HG02623 (cell line): ENCODE measurements at regions not wholly inside any gene's neighbourhood (a gene's known extent, or its start where the extent isn't known, plus 50 kb on each side); places are given as distances from the start of the nearest gene placed in this dataset.
"Not testable (repeated sequence)": the region's sequence is repeated elsewhere in the genome, so short reads cannot be mapped to it uniquely, and the experiment has no call there.

Experiments
- ATAC-seq: cut with Tn5 transposase; IDR thresholded peaks from one replicate; pipeline ENCODE4 v1.9.1; 2021; ENCODE audit warnings: moderate library complexity; ENCODE audit not compliant: unreplicated experiment

DNA sequence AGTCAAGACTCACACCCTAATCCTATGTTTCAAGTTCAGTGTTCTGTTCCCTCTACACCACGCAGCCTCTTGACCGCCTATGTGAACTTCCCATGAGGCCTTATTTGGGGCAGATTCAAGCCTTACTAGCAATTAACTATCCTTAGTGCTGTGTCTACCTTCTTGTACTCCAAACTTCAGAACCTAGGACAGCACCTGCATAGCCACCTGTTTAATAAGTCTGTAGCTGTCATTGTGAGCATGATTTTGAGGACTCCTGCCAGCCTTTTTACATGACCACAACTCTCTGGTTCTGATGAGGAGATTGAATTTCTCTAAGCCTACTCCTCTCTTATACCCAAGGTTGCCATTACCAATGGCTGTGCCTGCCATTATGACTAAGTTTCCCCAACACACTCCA is 50.8 kb upstream of the PCSK1 start:
- no peak for ATAC-seq

DNA sequence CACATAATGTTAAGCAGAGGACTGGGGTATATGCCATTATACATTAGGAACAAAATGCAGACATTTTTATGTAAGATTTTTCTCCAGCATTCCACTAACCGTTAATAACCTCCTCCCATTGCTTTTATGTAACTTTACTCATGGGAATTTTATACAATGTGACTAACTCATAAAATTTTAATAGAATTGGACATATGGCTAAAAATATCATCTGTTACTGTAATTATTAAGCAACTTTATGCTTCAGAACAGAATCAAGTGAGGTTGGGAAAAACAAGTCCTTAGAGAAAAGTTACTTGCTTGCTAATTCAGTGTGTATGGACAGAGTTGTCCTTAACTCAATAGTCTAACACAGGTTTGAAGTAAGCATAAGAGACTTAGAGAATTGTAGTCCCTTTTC is 54.8 kb upstream of the PCSK1 start:
- ATAC-seq: no peak

DNA sequence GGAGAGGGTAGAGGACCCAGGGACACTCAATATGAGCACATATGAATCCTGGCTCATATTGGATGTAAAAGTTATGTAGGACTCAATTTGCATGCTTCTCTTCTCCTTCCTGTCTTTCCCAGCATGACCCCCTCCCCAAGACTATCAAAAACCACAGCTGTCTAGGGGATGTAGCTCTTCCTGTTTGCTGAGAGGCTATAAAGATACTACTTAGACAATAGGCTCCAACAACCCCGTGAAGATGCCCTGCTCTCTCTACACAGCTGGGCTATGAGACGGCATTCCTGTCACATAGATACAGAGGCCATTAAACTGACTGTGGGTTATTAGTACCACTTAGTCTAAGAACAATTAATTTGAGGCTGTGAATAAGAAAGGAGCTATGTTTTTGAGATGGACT is 56.5 kb upstream of the PCSK1 start:
- ATAC-seq: no peak

DNA sequence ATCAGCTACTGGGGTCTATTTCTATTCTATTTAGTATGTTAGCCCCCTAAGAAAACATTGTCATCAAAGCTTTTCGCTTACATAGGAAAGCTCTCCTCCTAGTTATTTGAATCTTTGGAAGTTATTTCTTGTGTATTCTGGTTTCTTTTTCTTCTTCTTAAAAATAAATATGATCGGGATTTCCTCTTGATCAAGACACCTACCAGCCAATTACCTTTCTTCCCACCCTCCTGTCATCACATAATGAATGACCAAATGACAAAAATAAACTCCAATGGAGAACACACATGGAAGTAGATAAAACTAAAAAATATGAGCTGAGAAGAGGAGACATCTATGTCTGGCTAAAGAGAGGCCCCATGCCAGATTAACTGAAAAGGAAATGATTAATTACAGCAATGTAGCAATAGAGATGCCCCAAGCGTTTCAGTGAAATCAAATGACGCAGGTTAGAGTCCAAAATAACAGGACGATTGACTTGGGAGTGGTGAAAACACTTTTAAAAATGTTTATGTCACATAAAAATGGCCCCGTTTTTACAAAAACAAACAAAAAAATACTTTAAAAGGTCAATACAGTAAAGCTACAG is 59.5 kb upstream of the PCSK1 start:
- no peak for ATAC-seq

DNA sequence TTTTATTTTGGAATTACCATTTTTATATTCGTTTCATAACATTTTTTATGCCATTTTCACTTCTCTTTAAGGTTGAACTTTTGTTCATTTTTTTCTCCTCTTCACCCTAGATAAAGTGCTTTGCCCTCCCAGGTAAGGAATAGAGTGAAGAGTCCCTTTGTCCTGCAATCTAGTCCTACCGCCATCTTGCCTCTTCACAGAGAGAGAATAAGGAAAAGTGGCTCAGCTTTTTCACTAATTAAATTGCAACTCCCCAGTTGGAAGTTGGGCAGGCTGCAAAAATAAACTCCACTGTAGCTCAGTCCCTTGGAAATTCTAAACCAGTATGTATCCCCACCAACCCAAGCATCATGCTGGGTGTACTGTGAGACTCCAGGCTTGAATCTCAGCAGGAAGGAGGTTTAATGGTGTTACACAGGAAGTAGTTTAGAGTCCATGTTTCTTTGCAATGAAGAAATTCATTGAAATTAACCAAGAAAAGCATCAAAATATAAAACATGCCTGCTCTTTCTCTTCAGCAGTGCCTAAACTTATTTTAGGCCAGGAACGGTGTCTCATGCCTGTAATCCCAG is 60.3 kb upstream of the PCSK1 start:
- ATAC-seq: no peak

DNA sequence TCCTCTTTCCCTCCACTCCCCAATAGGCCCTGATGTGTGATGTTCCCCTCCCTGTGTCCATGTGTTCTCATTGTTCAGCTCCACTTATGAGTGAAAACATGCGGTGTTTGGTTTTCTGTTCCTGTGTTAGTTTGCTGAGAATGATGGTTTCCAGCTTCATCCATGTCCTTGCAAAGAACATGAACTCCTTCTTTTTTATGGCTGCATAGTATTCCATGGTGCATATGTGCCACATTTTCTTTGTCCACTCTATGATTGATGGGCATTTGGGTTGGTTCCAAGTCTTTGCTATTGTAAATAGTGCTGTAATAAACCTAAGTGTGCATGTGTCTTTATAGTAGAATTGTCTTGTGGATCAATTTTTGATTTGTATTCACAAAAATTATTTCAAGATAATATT is 62.4 kb upstream of the PCSK1 start:
- ATAC-seq: not testable (repeated sequence)

DNA sequence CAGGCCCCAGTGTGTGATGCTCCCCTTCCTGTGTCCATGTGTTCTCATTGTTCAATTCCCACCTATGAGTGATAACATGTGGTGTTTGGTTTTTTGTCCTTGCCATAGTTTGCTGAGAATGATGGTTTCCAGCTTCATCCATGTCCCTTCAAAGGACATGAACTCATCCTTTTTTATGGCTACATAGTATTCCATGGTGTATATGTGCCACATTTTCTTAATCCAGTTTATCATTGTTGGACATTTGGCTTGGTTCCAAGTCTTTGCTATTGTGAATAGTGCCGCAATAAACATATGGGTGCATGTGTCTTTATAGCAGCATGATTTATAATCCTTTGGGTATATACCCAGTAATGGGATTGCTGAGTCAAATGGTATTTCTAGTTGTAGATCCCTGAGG is 64.0 kb upstream of the PCSK1 start:
- ATAC-seq: not testable (repeated sequence)

DNA sequence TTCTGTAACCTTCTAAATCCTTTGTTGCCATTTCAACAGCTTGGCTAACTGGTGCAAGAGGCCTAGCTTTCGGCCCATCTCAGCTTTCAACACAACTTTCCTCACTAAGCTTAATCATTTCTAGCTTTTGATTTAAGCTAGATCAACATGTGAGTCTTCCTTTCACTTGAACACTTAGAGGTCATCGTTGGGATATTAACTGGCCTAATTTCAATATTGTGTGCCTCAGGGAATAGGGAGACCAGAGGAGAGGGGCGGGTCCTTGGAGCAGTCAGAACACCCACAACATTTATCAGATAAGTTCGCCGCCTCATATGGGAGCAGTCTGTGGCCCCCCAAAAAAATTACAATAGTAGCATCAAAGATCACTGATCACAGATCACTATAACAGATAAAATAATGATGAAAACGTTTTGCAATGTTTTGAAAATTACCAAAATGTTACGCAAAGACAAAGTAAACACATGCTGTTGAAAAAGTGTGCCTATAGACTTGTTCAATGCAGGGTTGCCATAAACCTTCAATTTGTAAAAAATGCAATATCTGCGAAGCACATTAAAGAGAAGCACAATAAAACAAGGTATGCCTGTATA is 66.8 kb upstream of the PCSK1 start:
- no peak for ATAC-seq

DNA sequence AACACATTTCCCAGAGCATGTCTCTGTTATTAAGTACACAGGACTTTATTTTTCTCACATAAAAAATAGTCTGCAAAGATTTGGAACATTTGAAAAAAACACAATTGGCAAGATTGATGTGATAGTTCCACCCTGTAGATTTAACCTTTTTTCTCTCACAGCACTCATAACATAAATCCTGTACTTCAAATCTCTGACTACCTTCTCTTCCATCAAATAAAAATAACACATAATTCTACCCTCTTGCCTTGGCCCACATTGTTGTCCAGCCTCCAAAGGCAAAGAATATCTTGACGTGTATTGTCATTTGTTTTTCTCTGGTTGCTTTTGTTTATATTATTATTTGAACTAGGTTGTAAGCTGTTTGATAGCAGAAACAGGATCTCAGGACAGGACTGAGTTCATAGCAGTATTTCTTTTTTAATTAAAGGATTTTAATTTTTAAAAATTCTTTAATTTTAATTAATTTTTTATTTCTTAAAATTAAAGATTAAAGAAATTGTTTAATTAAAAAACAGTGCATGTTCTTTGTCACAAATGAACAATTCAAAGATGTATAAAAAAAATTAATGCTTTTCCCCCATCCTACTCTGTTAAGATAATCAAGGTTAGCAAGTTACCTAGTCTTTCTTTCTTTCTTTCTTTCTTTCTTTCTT is 69.1 kb upstream of the PCSK1 start:
- ATAC-seq: no peak

DNA sequence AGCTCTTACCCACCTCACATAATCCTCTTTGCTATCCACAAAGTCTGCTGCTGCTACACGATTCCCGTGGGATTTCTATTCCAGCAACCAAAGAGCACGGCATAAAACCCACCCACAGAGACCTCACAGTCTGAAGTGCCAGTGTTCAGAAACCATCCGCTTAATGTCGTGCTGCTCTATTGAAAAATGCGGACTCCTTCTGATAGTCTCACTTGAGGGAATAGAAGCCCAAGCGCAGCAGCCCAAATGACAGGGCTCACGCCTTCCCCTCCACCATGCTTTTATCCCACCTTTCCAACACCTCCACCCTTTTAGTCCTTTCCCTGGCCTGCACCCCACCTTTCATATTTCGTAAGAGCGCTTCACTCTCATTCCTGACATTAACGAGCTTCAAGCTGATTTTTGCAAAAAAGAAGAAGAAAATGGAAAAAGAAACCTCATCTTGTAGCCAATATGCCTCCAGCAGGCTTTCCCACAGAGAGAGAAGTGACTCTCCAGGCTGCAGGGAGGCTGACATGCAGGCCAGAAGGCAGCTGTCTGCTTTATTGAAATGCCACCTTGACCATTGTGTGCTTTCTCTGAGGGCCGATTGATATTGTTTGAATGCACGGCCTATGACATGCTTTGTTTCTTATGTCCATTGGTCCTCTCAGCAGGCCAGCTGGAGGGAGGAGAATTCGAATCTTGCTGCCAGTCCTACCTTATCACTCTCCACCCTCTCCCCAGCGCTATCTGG is 70.6 kb upstream of the PCSK1 start:
- no peak for ATAC-seq

DNA sequence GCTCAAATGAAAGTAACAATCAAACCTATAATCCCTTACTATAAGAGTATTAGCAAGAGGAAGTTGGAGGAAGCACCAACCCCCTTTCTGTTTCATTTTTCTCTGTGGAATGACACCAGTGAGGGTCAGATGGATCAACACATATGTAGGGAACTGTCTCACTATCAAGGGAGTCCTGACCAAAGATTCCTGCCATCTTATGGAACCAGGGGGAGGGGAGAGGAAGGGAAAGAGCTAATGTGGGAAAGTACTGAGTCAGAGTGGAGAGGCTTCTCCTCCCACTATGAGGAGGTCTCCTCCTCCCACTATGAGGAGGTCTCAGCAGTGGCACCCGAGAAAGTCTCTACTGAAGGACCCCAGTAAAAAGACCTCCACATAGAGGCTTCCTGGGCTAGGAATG is 73.3 kb upstream of the PCSK1 start:
- ATAC-seq: no peak

DNA sequence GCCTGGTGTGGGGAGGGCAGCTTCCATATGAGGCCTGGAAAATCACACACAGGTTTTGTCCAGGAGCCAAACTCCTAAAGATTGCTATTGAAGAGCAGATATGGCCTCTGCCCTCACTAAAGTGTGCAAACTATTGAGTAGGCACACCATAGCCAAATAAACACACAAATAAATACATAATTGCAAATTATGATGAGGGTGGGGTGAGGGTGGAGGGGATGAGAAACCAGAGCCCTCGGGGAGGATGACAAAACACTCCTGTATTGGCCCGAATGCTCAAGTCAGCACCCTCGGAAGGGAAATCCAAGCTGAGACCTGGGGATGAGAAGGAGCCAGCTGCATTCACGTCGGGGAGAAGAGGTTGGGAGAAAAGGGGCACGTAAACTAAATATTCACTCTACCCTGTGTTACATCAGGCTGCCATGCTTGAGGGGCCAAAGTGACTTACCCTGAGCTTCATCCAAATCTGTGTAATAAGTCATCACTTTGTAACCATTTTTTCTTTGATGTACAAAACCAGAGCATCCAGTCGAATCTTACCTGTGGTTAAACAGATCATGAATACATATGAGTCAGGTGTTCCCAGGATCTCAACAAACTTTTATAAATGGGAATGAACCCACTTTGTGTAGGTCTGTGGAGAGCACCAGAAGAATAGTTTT is 73.9 kb upstream of the PCSK1 start:
- no peak for ATAC-seq

DNA sequence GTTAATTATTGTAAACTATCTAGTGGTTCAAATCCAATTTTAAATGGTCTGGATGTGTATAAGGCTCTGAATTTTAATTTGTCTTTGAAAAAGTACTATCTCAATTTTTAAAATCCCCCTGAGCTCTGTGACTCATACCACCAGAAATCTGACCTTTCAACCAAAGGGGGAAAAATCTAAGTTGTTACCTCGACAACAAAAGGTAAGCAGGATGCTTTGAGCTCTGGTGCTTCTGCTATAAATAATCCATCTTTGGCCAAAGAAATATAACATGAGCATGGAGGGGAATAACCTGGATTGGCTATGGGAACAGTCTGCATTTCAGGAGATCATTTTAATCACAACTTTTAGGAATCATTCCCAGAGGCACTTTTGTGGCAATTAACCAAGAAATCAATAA is 76.3 kb upstream of the PCSK1 start:
- no peak for ATAC-seq

DNA sequence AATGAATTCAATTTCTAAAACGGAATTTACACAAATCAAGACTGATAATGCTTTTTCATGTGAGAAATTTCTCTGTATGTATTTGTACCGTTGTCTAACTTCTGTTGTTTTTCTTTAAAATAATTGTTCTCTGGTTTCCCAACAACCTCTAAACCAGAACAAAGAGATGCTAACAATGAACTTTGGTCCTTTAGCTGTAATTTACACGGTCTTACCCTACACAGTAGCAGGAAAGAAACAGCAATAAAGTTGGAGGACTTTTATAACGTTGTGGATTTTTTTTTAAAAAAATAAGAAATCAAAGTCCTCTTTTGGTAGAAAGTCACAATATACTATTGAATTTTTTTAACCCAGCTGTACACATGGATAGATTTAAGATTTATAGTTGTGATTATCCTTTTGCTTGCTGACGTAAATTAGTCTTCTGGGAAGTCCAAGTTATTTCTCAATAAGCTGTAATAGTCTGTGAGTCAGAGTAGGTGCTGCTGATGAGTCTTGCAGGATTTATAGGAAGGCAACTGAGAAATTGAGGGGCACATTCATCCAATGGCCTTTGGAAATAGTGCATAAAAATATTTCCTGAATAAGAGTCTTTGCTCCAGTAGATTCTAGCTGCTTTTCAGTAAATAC is 76.8 kb upstream of the PCSK1 start:
- ATAC-seq: no peak

DNA sequence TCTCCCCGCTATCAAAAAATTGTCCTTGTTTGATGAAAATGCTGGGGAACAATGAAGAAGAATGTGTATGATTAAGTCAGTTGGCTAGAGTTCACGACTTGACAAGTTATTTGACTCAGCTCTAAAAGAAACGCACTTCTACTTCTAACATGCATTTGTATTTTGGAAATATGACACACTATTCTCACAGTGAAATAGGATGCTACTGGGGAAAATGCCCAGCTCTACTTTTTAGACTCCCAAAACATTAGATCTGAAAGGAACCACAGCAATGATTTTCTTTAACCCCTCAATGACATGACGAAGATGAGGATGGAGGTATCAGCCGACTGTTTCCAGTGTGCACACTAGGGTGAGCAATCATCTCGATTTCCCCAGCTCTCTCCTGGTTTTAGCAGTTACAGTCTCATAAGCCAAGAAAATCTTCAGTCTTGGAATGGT is 83.6 kb upstream of the PCSK1 start:
- no peak for ATAC-seq

DNA sequence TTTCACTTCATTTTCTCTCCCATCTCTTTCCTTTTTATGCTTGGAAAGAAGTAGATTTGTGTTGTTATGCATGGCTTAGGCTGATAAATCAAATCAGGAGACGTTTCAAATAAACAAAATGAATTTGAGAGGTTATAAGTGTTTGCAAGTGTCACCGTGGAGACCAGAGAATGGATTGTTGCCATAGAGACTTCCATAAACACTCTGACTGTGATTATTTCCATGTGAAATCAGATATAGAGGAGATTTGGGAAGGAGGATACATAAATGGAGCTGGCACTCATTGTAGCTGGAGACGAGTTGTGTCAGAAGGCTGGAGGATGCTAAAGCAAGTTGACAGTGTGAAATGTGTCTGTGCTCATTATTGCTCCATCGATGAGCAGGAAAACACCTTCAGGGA is 84.2 kb upstream of the PCSK1 start:
- ATAC-seq: no peak

DNA sequence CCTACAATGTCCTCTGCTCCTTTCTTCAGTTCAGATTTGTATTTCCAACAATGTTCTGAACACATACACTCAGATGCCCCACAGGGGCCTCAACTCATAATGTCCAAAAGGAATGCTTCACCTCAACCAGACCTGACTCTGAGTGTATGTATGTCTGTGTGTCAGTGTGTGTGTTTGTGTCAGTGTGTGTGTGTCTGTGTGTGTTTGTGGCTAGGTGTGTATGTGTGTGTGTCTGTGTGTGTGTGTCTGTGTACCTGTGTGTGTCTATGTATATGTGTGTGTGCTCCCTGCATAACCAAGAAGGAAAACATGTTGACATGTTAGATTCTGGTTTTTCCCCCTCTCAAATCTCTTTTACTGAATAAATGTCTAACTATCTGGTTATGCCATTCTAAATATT is 87.3 kb upstream of the PCSK1 start:
- ATAC-seq: no peak

DNA sequence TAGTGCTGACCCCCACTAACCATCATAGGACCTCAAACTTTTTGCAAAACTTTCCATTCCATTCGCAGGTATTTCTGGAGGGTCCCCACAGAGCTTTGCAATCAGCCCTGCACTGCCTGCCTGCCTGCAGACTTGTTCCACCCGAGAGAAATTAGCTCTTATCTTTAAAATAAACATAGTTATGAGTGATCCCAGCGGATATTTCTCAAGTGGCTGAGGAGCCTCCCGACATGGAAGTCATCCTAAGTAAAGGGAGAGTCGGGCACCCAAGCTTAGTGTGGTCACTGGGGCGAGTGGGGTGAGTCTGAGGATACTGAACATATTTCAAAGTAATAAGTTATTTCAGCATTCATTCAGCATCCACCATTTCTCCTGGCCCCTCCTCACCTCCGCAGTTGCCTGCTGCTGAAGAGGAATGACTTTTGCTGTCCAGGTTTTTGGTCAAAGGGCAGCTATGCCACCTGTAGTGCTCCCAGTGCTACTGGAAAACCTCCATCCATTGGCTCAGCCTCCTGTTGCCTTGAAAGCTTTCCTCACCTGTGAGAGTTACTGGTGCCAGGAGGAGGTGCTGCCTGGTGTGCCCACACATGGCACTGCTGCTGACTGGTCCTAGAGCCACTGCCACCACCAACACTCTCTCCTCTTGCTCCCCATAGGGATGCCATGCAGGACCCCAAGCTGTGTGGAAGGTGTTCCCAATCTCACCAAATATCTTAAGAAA is 89.7 kb upstream of the PCSK1 start:
- no peak for ATAC-seq

DNA sequence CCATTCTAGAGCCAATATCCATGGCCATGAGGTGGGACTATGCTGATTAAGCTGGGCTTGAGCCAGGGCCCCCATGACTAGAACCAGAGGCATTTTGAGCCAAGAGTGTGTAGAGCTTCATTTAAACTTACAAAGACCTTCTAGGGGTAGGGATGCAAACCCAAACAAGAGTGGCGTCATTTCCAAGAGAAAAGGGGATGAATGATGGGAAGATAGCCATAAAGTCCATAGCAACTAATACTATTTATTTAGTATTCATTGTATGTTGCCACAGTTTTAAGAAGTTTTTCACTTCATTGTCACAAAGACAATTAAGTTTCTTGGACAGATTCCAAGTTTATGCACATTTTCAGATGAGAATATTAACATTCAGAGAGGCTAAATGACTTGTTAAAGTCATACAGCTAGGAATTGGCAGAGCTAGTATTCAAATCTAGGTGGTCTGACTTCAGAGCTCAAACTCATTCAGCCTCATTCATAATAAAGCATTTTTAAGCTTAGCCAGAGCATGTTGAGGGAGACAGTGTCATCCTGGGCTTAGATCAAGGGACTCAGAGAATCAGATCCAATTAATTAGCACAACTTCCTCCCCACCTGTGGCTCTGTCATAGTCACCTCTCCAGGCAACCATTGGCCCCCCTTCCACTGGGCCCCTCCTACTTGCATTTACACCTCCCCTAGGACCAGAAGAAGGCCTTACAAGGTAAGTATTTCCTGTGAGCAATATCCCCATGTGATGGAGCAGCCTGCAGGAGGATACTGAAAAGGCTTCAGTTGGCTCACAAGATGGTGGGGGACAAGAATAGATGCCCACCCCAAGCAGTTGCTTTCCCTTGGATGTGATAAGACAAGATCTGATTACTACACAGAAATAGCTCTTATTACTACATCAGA is 95.0 kb upstream of the PCSK1 start:
- ATAC-seq: no peak
